GM12872 (cell line): ENCODE measurements at regions not wholly inside any gene's neighbourhood (a gene's known extent, or its start where the extent isn't known, plus 50 kb on each side); places are given as distances from the start of the nearest gene placed in this dataset.

ENCODE experiments used
- TF ChIP-seq, protein P1 (sequence below): IDR thresholded peaks from 3 replicates; pipeline ENCODE4 v1.5.1; 2011; ENCODE audit warnings: low read depth, mild to moderate bottlenecking, low read length, moderate library complexity; ENCODE audit not compliant: insufficient read depth

GRCh38 chr2:496729-497128, 180.5 kb downstream of the TMEM18 start:
- TF ChIP-seq, protein P1, sequence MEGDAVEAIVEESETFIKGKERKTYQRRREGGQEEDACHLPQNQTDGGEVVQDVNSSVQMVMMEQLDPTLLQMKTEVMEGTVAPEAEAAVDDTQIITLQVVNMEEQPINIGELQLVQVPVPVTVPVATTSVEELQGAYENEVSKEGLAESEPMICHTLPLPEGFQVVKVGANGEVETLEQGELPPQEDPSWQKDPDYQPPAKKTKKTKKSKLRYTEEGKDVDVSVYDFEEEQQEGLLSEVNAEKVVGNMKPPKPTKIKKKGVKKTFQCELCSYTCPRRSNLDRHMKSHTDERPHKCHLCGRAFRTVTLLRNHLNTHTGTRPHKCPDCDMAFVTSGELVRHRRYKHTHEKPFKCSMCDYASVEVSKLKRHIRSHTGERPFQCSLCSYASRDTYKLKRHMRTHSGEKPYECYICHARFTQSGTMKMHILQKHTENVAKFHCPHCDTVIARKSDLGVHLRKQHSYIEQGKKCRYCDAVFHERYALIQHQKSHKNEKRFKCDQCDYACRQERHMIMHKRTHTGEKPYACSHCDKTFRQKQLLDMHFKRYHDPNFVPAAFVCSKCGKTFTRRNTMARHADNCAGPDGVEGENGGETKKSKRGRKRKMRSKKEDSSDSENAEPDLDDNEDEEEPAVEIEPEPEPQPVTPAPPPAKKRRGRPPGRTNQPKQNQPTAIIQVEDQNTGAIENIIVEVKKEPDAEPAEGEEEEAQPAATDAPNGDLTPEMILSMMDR, result no peak

GRCh38 chr2:495745-496275, 181.4 kb downstream of the TMEM18 start:
- TF ChIP-seq, protein P1, result no peak

GRCh38 chr2:494853-495252, 182.4 kb downstream of the TMEM18 start:
- TF ChIP-seq, protein P1, result no peak

DNA sequence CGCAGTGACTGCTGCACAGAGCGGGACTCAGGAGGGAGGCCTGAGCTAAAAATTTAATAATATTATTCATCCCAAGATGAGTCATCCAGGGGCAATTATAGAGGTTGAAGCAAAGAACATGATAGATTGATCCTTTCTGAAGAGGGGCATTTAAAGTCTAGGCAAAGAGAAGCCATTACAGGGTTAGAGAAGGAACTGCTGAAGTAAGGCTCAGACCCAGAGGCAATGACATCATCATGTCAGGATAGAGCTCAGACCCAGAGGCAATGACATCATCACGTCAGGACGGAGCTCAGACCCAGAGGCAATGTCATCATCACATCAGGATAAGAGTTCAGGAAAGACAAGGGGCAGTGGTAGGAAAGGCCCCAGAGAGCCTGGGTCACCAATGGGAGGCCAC, 184.0 kb downstream of the TMEM18 start:
- TF ChIP-seq, protein P1, result no peak

DNA sequence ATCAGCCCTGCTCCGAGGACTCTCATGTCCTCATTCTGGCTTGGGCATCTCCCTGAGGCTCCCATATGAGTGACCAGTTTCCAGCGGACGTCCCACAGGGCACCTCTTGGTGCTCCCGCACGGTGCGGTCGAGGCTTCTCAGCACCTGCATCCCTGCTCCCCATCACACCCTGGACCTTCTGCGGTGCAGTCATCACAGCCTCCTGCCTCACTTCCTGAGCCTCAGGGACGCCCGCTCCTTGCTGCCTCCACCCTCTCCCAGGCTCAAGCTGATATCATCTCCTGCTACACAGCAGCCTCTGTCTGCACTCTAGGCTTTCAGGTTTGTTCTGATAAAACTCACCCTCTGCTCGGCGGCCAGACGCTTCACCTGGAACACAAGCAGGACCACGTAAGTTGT, 185.0 kb downstream of the TMEM18 start:
- TF ChIP-seq, protein P1, result no peak

- TF ChIP-seq, protein P1, result no peak
Observed at GRCh38 chr2:489838-490237, 187.4 kb downstream of the TMEM18 start.

GRCh38 chr2:489084-489483, 188.1 kb downstream of the TMEM18 start:
- TF ChIP-seq, protein P1, result no peak
